ENCODE measurements at regions not wholly inside any gene's neighbourhood (a gene's known extent, or its start where the extent isn't known, plus 50 kb on each side); places are given as distances from the start of the nearest gene placed in this dataset.
A peak's percentile ranks its signal among the peaks of the same experiment; 100 is the strongest.

GRCh38 chr7:136103545-136104268, 126.5 kb upstream of the MTPN start:
- DNase-seq, result no peak

DNA sequence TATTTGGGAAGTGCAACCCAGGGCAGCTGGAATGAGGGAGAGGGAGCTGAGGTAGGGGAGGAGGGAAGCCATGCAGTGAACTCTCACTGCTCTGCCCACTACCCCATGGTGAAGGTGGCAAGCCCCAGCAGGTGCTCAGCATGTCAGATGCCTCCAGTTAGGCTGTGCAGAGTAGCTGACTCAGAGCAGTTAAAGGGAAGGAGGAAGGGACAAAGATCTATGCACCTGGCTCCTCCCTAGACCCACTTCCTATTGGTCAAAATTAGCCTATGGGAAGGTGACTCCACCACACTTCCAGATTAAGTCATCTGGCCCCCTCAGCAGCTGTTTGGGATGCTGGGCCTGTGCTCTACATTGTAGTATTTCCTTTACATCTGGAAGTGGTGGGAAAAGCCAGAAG, 125.7 kb upstream of the MTPN start:
- DNase-seq, result no peak

GRCh38 chr7:136092714-136093113, 115.6 kb upstream of the MTPN start:
- peak; percentile 81 for DNase-seq

- DNase-seq, result no peak
Measured at GRCh38 chr7:136087881-136088280, 110.7 kb upstream of the MTPN start.

- peak; percentile 93 for DNase-seq
Measured at GRCh38 chr7:136086712-136087111, 109.6 kb upstream of the MTPN start.

DNA sequence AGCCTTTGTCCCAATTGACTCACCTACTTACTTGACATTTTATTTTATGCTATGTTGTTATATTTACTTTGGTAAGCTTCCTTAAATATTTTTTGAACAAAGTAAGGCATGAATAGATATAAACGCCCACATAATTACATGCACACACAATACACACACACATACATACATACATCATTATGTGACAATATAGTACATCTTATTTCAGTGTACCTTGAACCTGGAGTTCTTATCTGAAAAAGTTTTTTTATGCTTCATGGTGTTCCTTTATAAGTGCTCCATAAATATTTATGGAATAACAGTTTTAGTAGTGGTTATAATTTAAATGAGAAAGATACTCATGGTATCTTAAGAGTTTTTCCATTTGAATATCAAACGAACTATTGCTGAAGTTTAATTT, 102.8 kb upstream of the MTPN start:
- no peak for DNase-seq

GRCh38 chr7:136079478-136079892, 102.3 kb upstream of the MTPN start:
- DNase-seq, result peak; percentile 62

DNA sequence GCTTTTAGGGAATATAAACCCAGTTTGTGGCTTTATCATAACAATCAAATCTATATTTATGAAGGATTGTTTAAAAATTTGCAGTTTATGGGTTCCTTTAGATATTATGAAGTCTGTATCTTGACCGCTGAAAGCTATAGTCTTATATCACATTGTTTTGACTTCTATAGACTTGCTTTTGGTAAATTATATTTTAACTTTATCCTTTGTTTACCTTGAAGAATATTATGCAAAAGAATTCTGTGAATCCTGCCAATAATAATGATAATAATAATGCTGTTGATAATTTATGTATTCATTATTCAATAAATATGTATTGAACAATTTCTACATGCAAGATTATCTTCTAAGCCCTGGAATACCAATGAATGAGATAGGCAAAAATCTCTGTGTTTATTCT, 101.9 kb upstream of the MTPN start:
- DNase-seq, result no peak

DNA sequence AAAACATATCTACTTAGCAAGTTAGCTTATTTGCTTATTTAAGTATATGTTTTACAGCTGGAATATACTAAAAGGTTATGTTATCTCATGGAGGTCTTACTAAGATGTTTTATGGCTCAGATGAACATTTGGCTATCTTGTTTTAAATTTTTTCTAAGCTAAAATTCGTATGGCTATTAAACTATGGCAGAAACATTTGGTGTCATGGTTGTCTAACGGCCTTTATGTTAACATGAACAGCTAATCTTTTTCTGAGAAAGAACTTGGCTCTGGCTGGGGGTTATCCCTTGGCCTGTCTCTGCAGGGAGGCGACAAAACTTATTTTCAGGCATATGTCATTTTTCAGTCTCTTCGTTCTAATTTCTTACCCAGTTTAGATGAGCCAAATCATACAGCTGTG, 101.5 kb upstream of the MTPN start:
- peak; percentile 69 for DNase-seq

GRCh38 chr7:136076954-136077353, 99.8 kb upstream of the MTPN start:
- no peak for DNase-seq

DNA sequence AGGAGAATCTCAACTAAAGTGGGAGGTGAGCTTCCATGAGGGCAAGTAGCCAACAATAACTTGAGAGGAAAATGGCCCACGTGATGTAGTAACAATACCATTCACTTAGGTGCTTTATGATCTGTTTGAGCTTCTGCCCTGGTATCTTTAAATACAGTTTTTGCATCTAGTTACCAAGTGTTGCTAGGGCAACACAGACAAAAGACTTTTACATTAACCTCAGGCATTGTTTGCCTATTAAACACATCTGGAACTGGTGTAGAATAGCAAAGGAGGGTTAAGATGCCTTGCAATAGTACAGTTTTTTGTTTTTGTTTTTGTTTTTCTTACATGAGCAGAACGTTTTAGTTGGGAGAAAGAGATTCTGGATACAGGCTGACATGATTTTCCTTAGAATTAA, 97.7 kb upstream of the MTPN start:
- DNase-seq, result no peak

DNA sequence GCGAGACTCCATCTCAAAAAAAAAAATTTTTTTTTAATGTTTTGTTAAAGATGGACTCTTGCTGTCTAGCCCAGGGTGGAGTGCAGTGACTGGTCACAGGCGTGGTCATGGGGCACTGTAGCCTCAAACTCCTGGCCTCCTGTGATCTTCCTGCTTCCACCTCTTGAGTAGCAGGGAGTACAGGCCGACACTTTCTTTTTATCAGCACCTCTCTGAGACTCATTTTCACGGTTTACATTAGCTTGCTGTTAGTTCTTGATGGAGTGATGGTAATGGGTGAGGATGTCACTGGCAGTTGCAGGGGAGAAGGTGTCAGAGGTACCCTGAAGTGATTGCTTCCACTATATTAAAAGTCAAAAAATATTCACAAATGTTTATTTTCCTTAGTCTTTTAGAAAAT, 95.3 kb upstream of the MTPN start:
- no peak for DNase-seq

- no peak for DNase-seq
Measured at GRCh38 chr7:136070736-136071505, 93.8 kb upstream of the MTPN start.

DNA sequence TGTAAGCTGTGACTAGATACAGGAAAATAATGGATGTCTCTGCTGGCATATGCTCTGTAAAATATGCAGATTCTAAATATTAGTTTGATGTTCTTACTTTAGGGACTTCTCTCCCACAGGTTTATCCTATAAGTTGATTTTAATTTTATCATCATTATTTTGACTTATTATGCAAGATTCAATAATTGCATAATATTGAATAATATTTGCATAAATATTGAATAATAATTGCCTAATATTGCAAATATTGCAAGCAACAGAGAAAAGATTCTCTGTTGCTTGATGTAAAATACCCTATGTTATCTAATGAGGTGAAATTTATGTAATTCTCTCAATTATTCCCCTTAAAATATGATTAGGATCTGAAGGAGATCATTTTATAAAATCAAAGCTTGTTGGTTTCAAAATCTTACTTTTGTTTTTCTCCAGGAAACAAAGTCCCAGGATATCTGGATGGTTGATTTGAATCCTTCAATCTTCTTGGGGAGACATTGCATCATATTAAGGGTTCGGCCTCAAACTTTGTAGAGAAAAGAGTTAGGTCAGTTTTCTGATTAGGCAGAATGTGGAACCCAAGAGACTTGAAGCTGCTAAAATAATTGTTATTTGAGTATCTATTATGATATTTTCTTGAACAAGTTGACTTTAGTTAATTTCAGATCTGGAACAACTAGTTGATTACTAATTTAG, 92.8 kb upstream of the MTPN start:
- DNase-seq, result no peak

GRCh38 chr7:136067277-136067676, 90.1 kb upstream of the MTPN start:
- peak; percentile 26 for DNase-seq

- DNase-seq, result no peak
Measured at GRCh38 chr7:136066304-136067143, 89.4 kb upstream of the MTPN start.

- no peak for DNase-seq
Measured at GRCh38 chr7:136064627-136065237, 87.6 kb upstream of the MTPN start.

- no peak for DNase-seq
Measured at GRCh38 chr7:136064081-136064480, 86.9 kb upstream of the MTPN start.

- no peak for DNase-seq
Measured at GRCh38 chr7:136063326-136063666, 86.1 kb upstream of the MTPN start.

- no peak for DNase-seq
Measured at GRCh38 chr7:136062625-136063325, 85.6 kb upstream of the MTPN start.

DNA sequence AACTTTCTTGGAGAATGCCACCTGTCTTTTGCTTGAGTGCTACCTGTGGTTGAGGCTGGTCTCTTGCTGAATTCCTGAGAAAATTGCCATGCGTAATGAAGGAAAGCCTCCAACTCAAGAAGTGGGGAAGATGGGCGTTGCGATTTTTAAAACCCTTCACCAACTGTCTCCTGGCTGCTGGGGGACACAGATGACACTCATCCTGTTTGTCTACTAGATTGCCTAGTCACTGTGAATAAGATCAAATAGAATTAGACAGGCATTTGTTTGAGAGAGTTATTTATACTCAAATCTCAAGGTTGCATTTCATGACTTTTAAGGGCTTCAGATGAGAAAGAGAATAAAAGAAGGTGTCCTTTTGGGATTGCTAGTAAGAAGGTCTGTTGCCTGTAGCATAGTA, 84.3 kb upstream of the MTPN start:
- no peak for DNase-seq

DNA sequence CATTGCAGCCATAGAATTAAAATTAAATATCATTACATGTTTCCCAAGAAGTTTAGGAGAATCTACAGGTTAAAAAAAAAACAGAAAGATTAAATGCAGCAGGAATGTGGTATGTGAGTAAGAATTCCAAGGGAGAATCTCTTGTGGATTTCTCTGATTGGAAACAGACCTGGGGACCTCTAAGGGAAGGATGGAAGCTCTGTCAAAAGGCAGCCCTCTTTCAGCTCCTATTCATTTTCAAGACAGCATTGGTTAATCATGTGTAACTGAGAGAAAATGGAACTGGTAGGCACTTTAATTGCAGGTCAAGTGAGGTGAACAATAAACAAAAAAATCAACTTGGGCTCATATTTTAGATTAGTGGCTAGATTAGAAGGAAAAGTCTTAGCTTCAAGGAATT, 81.4 kb upstream of the MTPN start:
- DNase-seq, result no peak
